HEK293T (cell line): ENCODE measurements at regions not wholly inside any gene's neighbourhood (a gene's known extent, or its start where the extent isn't known, plus 50 kb on each side); places are given as distances from the start of the nearest gene placed in this dataset.

ENCODE experiments used
- BHLHE40 ChIP-seq: fragments of 450-650 bp; IDR thresholded peaks from 2 replicates; pipeline ENCODE4 v1.6.1; 2016; ENCODE audit warnings: mild to moderate bottlenecking, moderate library complexity, borderline replicate concordance
- FOXK2 ChIP-seq: fragments of 450-650 bp; IDR thresholded peaks from 2 replicates; pipeline ENCODE4 v1.6.1; 2016; ENCODE audit warnings: mild to moderate bottlenecking
- HDGF ChIP-seq: fragments of 450-650 bp; IDR thresholded peaks from 2 replicates; pipeline ENCODE4 v1.6.1; 2017; ENCODE audit warnings: antibody characterized with exemption, borderline replicate concordance

GRCh38 chr1:177645491-177646190, 324.2 kb downstream of the SEC16B start:
- TF ChIP-seq FOXK2 = no peak
- TF ChIP-seq HDGF = no peak
- TF ChIP-seq BHLHE40 = no peak
